ENCODE measurements at regions not wholly inside any gene's neighbourhood (a gene's known extent, or its start where the extent isn't known, plus 50 kb on each side); places are given as distances from the start of the nearest gene placed in this dataset.

- TF ChIP-seq ARID4B (CRISPR knock-in tag; IDR thresholded peaks at IDR 0.05): no peak
- no peak for TF ChIP-seq NR3C1 (CRISPR knock-in tag; IDR thresholded peaks at IDR 0.05)
- TF ChIP-seq ZNF695 (CRISPR knock-in tag; IDR thresholded peaks at IDR 0.05): no peak
- TF ChIP-seq HNRNPL (IDR thresholded peaks at IDR 0.05; ENCODE audit: low read depth, low read length): no peak
- TF ChIP-seq POLR2AphosphoS5 (IDR thresholded peaks at IDR 0.05; ENCODE audit: control insufficient read depth, insufficient read depth, low read depth, low read length): no peak
- TF ChIP-seq ATF4 (CRISPR knock-in tag; IDR thresholded peaks at IDR 0.05): no peak
- TF ChIP-seq RBM15 (IDR thresholded peaks at IDR 0.05; ENCODE audit: insufficient read depth, low read length): no peak
- TF ChIP-seq BACH1 (tag; IDR thresholded peaks at IDR 0.05): no peak
Observed at GRCh38 chrX:34341814-34342213, 209.7 kb upstream of the FAM47A start (continued).

All from K562 (cell line).